SU-DHL-6 (cell line): ENCODE measurements at regions not wholly inside any gene's neighbourhood (a gene's known extent, or its start where the extent isn't known, plus 50 kb on each side); places are given as distances from the start of the nearest gene placed in this dataset.

Source experiments
- H2AFZ ChIP-seq: fragments of 200-600 bp; sonication (generic); 2 replicates; pipeline ENCODE4 v1.6.1; 2014; ENCODE audit warnings: low read depth, mild to moderate bottlenecking, moderate library complexity, mixed read lengths, antibody characterized with exemption, low read length; ENCODE audit not compliant: severe bottlenecking
- H3F3A ChIP-seq: fragments of 200-600 bp; shearing (Covaris generic); 2 replicates; pipeline ENCODE4 v1.6.0; 2016; ENCODE audit warnings: antibody characterized with exemption, mild to moderate bottlenecking; ENCODE audit not compliant: insufficient read depth
- H3K27ac ChIP-seq: fragments of 200-600 bp; sonication (generic); 2 replicates; pipeline ENCODE4 v1.5.1; 2016; ENCODE audit warnings: low read depth, mild to moderate bottlenecking, low read length, moderate library complexity, mixed read lengths
- H3K27me3 ChIP-seq: fragments of 200-600 bp; sonication (generic), shearing (Covaris generic); 2 replicates; pipeline ENCODE4 v1.6.0; 2014; ENCODE audit warnings: mild to moderate bottlenecking, low read length
- H3K36me3 ChIP-seq: fragments of 200-600 bp; sonication (generic); 2 replicates; pipeline ENCODE4 v1.6.1; 2014; ENCODE audit warnings: mild to moderate bottlenecking, low read length, mixed read lengths
- H3K4me2 ChIP-seq: fragments of 300-600, 200-600 bp; shearing (Covaris generic), sonication (generic); 2 replicates; pipeline ENCODE4 v1.6.0; 2014; ENCODE audit warnings: low read length, low read depth, mild to moderate bottlenecking; ENCODE audit not compliant: poor library complexity, severe bottlenecking
- H3K4me3 ChIP-seq: fragments of 200-600 bp; sonication (generic); 2 replicates; pipeline ENCODE4 v1.5.1; 2014; ENCODE audit warnings: antibody characterized with exemption, low read length, mild to moderate bottlenecking, mixed read lengths; ENCODE audit not compliant: insufficient read depth, poor library complexity, severe bottlenecking
- H3K79me2 ChIP-seq: fragments of 200-600 bp; sonication (generic); 2 replicates; pipeline ENCODE4 v1.6.1; 2014; ENCODE audit warnings: mild to moderate bottlenecking, low read length, moderate library complexity; ENCODE audit not compliant: insufficient read depth
- H3K9ac ChIP-seq: fragments of 200-600 bp; sonication (generic); 2 replicates; pipeline ENCODE4 v1.7.0; 2014; ENCODE audit warnings: mild to moderate bottlenecking, low read length
- H3K9me2 ChIP-seq: fragments of 200-600 bp; sonication (generic); replicated peaks from 2 replicates; pipeline ENCODE4 v1.6.1; 2014; ENCODE audit warnings: low read length; ENCODE audit not compliant: insufficient read depth
- H3K9me3 ChIP-seq: fragments of 200-600 bp; sonication (generic); 2 replicates; pipeline ENCODE4 v1.6.1; 2014; ENCODE audit warnings: low read length, mixed read lengths; ENCODE audit not compliant: insufficient read depth
- H4K20me1 ChIP-seq: fragments of 200-600 bp; sonication (generic); 2 replicates; pipeline ENCODE4 v1.6.1; 2014; ENCODE audit warnings: low read depth, mild to moderate bottlenecking, antibody characterized with exemption, low read length, moderate library complexity, mixed read lengths
- EZH2phosphoT487 ChIP-seq: fragments of 200-600 bp; sonication (generic), shearing (Covaris generic); conservative IDR thresholded peaks from 2 replicates; pipeline ENCODE4 v1.6.1; 2018; ENCODE audit warnings: mild to moderate bottlenecking, antibody characterized with exemption, low read length, moderate library complexity, mixed read lengths
- TF ChIP-seq, protein P1 (sequence below): fragments of 200-600 bp; sonication (generic); IDR thresholded peaks from one replicate; pipeline ENCODE4 v1.5.1; 2017; ENCODE audit warnings: antibody characterized with exemption, mild to moderate bottlenecking, low read length, moderate library complexity; ENCODE audit not compliant: insufficient read depth, poor library complexity, severe bottlenecking

DNA sequence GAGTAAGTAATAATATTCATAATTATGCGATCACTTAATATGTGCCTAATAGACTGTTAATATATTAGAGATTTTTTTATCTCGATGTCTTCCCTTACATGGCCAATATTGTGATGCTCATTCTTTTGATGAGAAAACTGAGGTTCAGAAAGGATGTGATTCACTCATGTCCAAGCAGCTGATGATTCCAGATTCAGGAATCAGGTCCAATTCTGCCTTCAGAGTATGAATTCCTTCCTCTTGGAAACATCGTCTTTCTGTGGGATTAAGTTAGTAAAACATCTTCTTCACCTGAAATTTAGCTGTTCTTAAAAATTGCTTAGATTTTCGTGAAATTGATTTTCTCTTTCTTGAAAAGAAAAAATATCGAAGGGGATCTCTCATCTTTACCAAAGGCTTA lies 242.5 kb upstream of the RFX3 start:
- H3K27me3 ChIP-seq = no peaks in the 10 kb centered on the region
- H3K79me2 ChIP-seq = no peaks in the 10 kb centered on the region
- no peak overlapping the region for H3K9ac ChIP-seq
- no peaks in the 10 kb centered on the region for H4K20me1 ChIP-seq
- no peak overlapping the region for H3K4me2 ChIP-seq
- H3K27ac ChIP-seq = no peak overlapping the region
- H2AFZ ChIP-seq = no peak overlapping the region
- TF ChIP-seq EZH2phosphoT487 = no peak
- TF ChIP-seq, protein P1, sequence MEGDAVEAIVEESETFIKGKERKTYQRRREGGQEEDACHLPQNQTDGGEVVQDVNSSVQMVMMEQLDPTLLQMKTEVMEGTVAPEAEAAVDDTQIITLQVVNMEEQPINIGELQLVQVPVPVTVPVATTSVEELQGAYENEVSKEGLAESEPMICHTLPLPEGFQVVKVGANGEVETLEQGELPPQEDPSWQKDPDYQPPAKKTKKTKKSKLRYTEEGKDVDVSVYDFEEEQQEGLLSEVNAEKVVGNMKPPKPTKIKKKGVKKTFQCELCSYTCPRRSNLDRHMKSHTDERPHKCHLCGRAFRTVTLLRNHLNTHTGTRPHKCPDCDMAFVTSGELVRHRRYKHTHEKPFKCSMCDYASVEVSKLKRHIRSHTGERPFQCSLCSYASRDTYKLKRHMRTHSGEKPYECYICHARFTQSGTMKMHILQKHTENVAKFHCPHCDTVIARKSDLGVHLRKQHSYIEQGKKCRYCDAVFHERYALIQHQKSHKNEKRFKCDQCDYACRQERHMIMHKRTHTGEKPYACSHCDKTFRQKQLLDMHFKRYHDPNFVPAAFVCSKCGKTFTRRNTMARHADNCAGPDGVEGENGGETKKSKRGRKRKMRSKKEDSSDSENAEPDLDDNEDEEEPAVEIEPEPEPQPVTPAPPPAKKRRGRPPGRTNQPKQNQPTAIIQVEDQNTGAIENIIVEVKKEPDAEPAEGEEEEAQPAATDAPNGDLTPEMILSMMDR = no peak
- no peaks in the 10 kb centered on the region for H3K9me2 ChIP-seq
- H3F3A ChIP-seq = no peaks in the 10 kb centered on the region
- H3K9me3 ChIP-seq = no peaks in the 10 kb centered on the region
- no peak overlapping the region for H3K4me3 ChIP-seq
- H3K36me3 ChIP-seq = no peaks in the 10 kb centered on the region

DNA sequence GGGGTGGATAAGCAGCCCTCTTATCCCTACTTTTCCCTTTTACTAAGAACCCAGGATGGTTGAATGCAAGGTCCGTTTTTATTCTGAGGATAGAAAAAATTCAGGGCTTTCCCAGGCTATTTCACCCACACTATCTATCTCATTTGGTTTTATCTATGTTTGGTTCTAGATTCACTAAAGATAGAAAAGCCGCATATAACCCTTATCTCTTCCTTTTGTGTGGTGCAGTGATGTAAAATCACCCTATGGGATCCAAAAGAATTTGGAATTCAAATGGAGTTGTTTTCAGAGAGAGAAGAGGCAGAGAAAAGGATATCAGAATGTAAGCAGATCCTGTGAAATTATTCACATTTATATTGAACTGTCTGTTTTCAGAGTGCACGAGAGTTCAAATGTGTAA lies 236.3 kb upstream of the RFX3 start:
- H2AFZ ChIP-seq = no peak overlapping the region
- no peaks in the 10 kb centered on the region for H3K9me2 ChIP-seq
- H3K9ac ChIP-seq = no peak overlapping the region
- H3K79me2 ChIP-seq = no peaks in the 10 kb centered on the region
- no peak overlapping the region for H3K4me2 ChIP-seq
- H3K9me3 ChIP-seq = no peaks in the 10 kb centered on the region
- H3K36me3 ChIP-seq = no peaks in the 10 kb centered on the region
- no peaks in the 10 kb centered on the region for H3F3A ChIP-seq
- TF ChIP-seq, protein P1 = no peak
- no peak for TF ChIP-seq EZH2phosphoT487
- H3K27me3 ChIP-seq = no peaks in the 10 kb centered on the region
- no peak overlapping the region for H3K27ac ChIP-seq
- no peak overlapping the region for H3K4me3 ChIP-seq
- H4K20me1 ChIP-seq = no peaks in the 10 kb centered on the region

DNA sequence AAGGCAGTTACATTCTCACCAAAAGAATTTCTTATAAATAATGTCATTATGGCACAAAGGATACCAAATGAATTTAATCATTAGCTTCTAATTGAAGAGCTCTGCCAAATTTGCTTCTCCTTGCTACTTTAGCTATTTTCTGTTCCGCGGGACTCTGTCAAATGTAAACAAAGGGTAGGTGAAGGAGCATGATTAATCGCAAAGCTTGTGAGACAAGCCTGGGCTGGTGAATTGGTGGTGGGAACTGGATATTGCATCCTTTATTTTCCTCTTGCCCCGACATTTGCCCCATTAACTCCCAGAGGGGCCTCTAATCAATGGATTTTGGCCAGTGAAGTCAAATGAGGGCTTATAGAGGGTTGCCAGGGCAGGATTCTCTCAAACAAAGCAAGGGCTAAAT lies 234.2 kb upstream of the RFX3 start:
- Histone ChIP-seq H3K4me2 (no peak overlapping the region), H3K9ac (no peak overlapping the region), H2AFZ (no peak overlapping the region), H3F3A (no peaks in the 10 kb centered on the region), H4K20me1 (no peaks in the 10 kb centered on the region), H3K27me3 (no peaks in the 10 kb centered on the region), H3K9me3 (no peaks in the 10 kb centered on the region), H3K9me2 (no peaks in the 10 kb centered on the region), H3K36me3 (no peaks in the 10 kb centered on the region), H3K4me3 (no peak overlapping the region), H3K27ac (no peak overlapping the region), H3K79me2 (no peaks in the 10 kb centered on the region)
- TF ChIP-seq, protein P1 = no peak
- TF ChIP-seq EZH2phosphoT487 = no peak
